ENCODE measurements at regions not wholly inside any gene's neighbourhood (a gene's known extent, or its start where the extent isn't known, plus 50 kb on each side); places are given as distances from the start of the nearest gene placed in this dataset.

GRCh38 chr1:208358651-208359050, 114.5 kb upstream of the PLXNA2 start:
- no peak for TF ChIP-seq CTCF (IDR thresholded peaks at IDR 0.05; ENCODE audit: insufficient read depth, low read depth, low read length, missing control alignments)
- no peak overlapping the region for H3K4me3 ChIP-seq (ENCODE audit: low read length)
- DNase-seq (ENCODE audit: low read depth), result no peak

GRCh38 chr1:208362011-208362410, 117.8 kb upstream of the PLXNA2 start:
- no peak for TF ChIP-seq CTCF (IDR thresholded peaks at IDR 0.05; ENCODE audit: insufficient read depth, low read depth, low read length, missing control alignments)
- H3K4me3 ChIP-seq (ENCODE audit: low read length), result no peak overlapping the region
- DNase-seq (ENCODE audit: low read depth), result no peak

- no peak for DNase-seq (ENCODE audit: low read depth)
Measured at GRCh38 chr1:208366559-208366958, 122.4 kb upstream of the PLXNA2 start.

GRCh38 chr1:208369045-208369444, 124.9 kb upstream of the PLXNA2 start:
- no peak for DNase-seq (ENCODE audit: low read depth)
- H3K4me3 ChIP-seq (ENCODE audit: low read length), result no peak overlapping the region
- no peak for TF ChIP-seq CTCF (IDR thresholded peaks at IDR 0.05; ENCODE audit: insufficient read depth, low read depth, low read length, missing control alignments)

More at GRCh38 chr1:208366559-208366958, 122.4 kb upstream of the PLXNA2 start:
- no peak for TF ChIP-seq CTCF (IDR thresholded peaks at IDR 0.05; ENCODE audit: insufficient read depth, low read depth, low read length, missing control alignments)
- H3K4me3 ChIP-seq (ENCODE audit: low read length), result no peak overlapping the region

- H3K4me3 ChIP-seq (ENCODE audit: low read length), result no peak overlapping the region
- no peak for TF ChIP-seq CTCF (IDR thresholded peaks at IDR 0.05; ENCODE audit: insufficient read depth, low read depth, low read length, missing control alignments)
- no peak for DNase-seq (ENCODE audit: low read depth)
Measured at GRCh38 chr1:208369658-208370057, 125.5 kb upstream of the PLXNA2 start.

- no peak overlapping the region for H3K4me3 ChIP-seq (ENCODE audit: low read length)
- DNase-seq (ENCODE audit: low read depth), result no peak
- TF ChIP-seq CTCF (IDR thresholded peaks at IDR 0.05; ENCODE audit: insufficient read depth, low read depth, low read length, missing control alignments), result no peak
Measured at GRCh38 chr1:208374391-208374941, 130.3 kb upstream of the PLXNA2 start.

- no peak for TF ChIP-seq CTCF (IDR thresholded peaks at IDR 0.05; ENCODE audit: insufficient read depth, low read depth, low read length, missing control alignments)
- H3K4me3 ChIP-seq (ENCODE audit: low read length), result no peak overlapping the region
- DNase-seq (ENCODE audit: low read depth), result no peak
Measured at GRCh38 chr1:208381481-208381880, 137.3 kb upstream of the PLXNA2 start.
